ENCODE measurements at regions not wholly inside any gene's neighbourhood (a gene's known extent, or its start where the extent isn't known, plus 50 kb on each side); places are given as distances from the start of the nearest gene placed in this dataset.
"Not testable (repeated sequence)": the region's sequence is repeated elsewhere in the genome, so short reads cannot be mapped to it uniquely, and the experiment has no call there.

GRCh38 chr10:45056806-45057205 lies 56.1 kb downstream of the ZNF22 start:
- DNase-seq, ATAC-seq: not testable (repeated sequence)

GRCh38 chr10:45058580-45058979 lies 57.9 kb downstream of the ZNF22 start:
- no peak for DNase-seq
- no peak for ATAC-seq

DNA sequence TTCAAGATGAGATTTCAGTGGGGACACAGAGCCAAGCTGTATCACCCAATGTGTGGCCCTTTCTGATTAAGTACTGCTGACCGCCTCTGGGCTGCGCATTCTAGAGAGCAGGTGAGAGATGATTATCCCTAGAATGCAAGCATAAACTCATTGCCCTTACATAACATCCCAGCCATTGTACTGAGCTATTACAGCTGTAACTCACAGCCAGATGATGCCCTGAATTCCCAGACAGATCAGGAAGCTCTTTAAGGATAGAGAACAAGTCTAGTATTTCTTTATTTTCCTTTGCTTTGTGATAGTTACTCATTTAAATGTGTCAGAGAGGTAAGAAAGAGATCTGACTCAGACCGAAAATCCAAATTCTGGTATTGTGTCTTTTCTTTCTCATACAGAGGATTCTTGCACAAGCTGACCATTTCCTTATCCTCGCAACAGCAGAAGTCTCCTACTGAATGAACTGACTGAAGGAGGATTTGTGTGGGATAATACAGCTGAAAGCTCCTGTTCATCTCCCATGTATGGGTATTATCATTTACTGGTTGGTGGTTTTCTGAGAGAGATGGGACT lies 58.4 kb downstream of the ZNF22 start:
- no peak for DNase-seq
- no peak for ATAC-seq

DNA sequence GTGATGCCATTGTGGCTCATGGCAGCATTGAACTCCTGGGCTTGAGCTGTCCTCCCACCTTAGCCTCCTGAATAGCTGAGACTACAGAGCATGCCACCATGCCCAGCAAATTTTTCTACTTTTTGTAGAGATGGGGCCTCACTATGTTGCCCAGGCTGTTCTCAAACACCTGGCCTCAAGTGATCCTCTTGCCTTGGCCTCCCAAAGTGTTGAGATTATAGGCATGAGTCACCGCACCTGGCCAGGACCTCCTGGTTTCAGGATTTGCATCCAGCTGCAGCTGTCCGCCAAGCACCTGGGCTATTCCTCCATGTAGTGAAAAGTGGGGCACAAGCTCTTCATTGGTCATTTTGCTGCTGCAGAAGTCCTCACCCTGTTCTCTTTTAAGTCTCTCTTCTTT lies 58.9 kb downstream of the ZNF22 start:
- no peak for ATAC-seq
- DNase-seq = no peak

DNA sequence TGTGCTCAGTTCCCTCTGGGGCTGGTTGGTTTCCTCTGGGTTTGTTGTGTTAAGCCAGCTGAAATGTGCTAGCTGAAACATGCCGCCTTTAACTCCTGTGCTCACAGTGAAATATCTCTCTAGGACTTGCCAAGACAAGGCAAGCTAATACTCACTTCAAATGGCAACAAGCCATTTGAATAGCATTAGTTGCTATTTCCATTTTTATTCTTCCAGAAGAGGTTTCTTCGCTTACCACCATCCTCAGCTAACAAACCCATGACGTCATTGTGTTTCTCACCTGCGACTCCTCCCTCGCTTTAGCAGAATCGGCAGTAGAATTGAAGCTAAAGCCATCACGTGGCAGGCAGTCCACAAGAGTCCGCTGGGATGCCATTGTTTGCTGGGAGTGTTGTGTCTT lies 61.3 kb downstream of the ZNF22 start:
- no peak for ATAC-seq
- DNase-seq = no peak

- ATAC-seq (no peak), DNase-seq (no peak)
Observed at GRCh38 chr10:45063591-45064231, 63.0 kb downstream of the ZNF22 start.

- DNase-seq (no peak), ATAC-seq (no peak)
Observed at GRCh38 chr10:45064998-45065397, 64.3 kb downstream of the ZNF22 start.

DNA sequence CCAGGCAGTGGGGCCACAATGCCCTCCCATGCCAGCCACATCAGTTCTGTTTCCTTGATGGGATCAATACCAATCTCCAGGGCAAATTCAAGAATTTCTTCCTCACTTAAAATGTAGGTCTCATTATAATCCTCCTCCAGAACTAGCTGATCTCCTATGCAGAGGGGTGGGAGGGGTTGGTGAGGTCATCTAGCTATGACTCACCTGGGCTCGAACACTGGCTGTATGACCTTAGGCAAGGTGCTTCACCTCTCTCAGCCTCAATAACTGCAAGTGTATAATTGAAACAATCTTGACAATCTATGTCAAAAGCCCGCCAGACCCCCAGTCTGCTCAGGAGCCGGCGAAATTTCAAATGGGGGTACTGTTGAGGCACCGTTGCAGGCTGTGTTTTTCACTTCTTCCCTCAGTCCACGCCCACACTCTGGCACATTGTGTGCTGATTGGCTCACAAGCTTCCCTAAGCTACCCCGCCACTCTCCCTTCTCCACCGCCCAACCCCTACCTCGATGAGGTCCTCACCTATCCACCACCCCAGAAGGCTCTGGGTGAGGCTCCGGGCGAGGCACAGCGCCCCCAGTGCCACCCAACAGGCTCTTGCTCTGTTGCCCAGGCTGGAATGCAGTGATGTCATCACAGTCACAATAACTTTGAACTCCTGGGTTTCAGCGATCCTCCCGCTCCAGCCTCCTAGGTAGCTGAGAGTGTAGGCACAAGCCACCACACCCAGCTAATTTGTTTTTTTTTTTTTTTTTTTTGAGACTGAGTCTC lies 70.5 kb downstream of the ZNF22 start:
- no peak for ATAC-seq

GRCh38 chr10:45075216-45075615 lies 74.5 kb downstream of the ZNF22 start:
- no peak for ATAC-seq
- DNase-seq = no peak

More for the DNA sequence above, 70.5 kb downstream of the ZNF22 start:
- no peak for DNase-seq

DNA sequence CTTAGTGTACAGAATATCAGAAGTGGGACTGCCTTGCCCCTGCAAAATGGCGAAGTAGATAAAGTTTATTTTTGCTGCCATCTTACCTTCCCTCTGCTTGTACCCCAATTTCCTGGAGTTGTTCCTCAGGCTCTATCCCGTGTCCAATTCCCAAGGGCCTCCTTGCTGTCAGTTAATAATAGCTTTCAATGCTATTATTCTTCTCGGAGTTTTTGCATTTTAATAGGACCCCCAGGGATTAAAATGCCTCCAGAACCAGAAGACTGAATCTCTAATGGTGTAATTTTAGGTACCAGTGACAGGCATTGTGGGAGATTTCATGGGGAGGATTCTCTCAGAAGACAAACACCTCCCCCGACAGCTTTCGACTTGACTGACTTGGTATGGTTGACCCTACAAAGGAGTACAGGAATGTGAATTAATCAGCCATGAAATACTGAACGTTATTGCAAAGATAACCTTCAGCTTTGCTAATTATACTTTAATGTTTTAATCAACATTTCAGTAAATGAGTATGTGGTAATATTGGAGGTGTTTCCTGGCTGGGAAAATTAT lies 75.2 kb downstream of the ZNF22 start:
- DNase-seq (no peak), ATAC-seq (no peak)

DNA sequence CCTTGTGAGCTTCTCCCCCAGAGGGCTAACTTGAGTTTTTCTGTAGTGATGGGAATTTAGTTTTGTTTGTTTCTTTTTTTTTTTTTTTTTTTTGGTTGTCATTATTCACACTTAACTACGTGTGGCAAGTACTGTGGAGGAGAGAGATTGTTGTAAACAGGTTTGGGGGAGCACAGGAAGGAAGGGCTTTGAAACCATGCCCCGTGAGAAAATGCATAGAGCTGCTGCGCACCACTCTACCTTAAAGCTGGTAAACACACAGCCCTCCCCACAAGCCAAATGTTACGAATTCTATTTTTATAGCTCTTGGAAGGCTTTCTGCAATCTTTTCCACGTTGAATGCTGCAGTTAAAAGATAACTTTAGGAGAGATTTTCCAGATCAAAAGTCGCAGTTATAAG lies 76.2 kb downstream of the ZNF22 start:
- ATAC-seq (no peak), DNase-seq (no peak)

- no peak for DNase-seq
- ATAC-seq = no peak
Observed at GRCh38 chr10:45080331-45080730, 79.6 kb downstream of the ZNF22 start.

DNA sequence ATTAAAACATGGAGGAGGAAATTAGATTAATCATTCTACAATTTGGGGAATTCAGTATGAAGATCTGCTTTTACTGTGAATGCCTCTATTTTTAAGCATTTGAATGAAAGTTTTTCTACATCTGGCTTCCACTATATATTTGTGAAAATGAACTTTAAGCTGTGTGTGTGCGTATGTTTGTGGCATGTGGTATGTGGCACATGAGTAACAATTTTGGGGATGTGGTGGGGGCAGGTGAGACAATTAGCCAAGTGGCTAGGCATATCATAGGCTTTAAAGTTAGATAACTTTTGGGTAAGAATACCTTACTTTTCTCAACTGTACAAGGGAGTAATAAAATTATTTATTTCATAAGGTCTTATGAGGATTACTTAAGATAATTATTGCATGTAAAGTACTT lies 81.5 kb downstream of the ZNF22 start:
- ATAC-seq (no peak), DNase-seq (no peak)

DNA sequence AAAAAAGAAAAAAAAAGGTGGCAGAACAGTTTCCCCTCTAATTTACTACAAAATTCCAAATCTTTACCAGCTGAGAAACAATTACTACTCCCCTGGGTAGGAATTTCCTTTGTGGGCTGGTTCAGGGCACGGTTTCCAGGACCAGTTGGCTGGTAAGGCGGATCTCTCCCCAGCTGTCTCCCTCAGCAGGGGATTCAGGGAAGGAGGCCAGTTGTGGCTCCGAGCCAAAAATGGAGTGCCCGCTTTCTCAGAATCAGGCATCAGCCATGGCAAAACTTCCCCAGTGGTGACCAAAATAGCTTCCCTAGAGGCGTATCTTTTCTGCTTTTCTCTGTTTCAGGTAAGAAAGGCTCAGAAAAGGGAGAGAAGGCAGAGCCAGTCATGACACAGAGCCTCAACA lies 91.2 kb downstream of the ZNF22 start:
- DNase-seq (no peak), ATAC-seq (no peak)

- DNase-seq = no peak
- no peak for ATAC-seq
Observed at GRCh38 chr10:45093945-45094344, 93.2 kb downstream of the ZNF22 start.

- DNase-seq = no peak
- ATAC-seq = no peak
Observed at GRCh38 chr10:45095286-45095685, 94.6 kb downstream of the ZNF22 start.

DNA sequence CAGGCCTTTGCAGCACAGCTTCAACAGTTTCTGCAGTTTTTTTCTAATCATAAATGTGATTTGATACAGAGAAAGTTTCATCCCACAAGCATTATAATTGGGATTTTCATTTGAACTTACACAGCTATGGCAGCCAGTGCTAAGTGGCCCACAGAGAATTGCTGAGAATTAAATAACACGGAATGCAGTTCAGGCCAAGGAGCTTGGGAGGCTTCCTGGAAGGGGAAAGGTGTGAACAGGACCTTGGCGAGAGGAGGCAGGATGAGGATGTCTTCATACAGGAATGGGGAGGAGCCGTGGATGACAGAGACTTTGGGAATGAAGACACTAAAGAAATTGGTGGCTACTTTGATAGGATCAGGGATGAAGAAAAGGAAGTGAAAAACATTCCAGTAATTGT lies 95.3 kb downstream of the ZNF22 start:
- DNase-seq = no peak
- no peak for ATAC-seq

DNA sequence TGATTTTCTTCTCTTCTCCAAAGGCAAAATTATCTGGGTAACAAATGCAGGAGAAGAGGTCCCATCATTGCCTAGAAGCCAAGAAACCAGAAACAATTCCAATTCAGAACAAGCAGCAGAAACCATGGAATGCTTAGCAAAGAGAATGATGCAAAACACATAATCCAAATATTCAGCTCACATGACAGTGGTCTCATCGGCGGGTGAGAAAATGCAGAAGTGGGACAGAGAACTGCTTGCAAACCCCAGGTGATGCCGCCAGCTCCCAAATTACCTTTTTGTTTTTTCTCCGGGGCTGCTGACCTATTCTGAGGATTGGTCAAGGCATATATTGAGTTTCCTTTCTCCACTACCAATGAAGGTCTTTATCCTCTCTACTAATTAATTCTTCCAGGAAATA lies 99.7 kb downstream of the ZNF22 start:
- no peak for DNase-seq

DNA sequence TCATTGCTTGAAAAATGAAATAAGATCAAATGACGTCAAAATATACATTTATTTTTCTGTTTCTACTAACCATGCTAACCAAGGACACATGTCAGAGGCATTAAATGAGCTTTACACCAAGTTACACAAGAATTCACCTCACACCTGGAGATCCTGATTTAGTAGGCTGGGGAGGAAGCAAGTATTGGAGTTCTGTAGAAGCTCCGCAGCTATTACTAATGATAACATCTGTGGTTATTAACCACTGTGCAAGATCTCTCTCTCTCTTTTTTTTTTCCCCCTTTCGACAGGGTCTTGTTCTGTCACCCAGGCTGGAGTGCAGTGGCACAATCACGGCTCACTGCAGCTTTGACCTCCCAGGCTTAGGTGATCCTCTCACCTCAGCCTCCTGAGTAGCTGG lies 104.0 kb downstream of the ZNF22 start:
- ATAC-seq (no peak), DNase-seq (no peak)

More for the DNA sequence above, 99.7 kb downstream of the ZNF22 start:
- no peak for ATAC-seq

DNA sequence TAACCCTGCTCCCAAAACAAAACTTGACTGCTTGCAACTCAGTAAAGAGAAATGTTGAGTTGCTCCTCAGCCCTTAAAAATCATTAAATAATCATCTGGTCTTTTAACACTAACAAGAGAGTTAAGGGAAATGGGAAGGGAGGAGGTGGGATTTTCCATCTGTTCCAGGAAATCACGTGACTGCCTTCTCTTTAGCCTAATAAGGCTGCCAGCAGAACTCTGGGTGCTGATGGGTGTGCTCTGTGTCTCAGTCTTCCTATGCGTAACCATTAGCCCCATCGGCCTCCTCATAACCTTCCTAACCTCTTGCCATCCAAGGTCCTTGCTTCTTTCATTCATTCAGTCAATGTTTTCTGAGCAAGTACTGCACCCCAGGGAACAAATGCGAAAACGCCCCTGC lies 104.6 kb downstream of the ZNF22 start:
- not testable (repeated sequence) for ATAC-seq, DNase-seq

- ATAC-seq (no peak), DNase-seq (no peak)
Observed at GRCh38 chr10:45106236-45106856, 105.6 kb downstream of the ZNF22 start.

DNA sequence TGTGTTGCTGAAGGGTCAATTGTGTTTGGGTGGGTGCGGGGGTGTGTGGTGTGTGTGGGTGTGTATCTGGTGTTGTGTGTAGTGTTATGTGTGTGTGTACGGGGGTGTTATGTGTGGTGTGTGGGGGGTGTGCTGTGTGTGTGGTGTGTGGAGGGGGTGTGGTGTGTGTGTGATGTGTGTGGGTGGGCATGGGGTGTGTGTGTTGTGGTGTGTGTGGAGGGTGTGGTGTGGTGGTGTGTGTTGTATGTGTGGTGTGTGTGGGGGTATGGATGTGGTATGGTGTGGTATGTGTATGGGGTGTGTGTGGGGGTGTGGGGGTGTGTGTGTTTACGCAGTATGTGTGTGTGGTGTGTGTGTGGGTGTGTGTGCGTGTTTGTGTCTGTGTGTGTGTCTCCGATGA lies 110.8 kb downstream of the ZNF22 start:
- no peak for DNase-seq

DNA sequence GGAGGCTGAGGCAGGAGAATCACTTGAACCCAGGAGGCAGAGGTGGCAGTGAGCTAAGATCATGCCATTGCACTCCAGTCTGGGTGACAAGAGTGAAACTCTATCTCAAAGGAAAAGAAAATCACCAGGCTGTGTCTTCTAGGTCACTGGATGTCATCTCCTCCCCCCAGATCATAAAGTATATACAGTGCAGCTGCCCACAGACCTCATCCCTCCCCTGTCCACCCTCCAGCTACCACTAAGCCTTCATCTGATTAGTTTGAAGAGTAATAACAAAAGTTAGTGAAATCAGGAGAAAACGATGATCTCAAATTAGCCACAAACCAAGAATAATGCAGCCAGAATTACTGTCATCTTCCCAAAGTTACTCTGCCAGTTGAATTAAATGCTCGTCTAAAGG lies 117.2 kb downstream of the ZNF22 start:
- ATAC-seq, DNase-seq: not testable (repeated sequence)

More for the DNA sequence above, 110.8 kb downstream of the ZNF22 start:
- ATAC-seq = no peak

All from stimulated activated naive CD8-positive, alpha-beta T cell treated with anti-CD3 and anti-CD28 coated beads, Interleukin-15, Interleukin-2, amounts not matched to agents 100 U/mL and 50 U/mL, for 24 hours (primary cell).